ENCODE measurements at regions not wholly inside any gene's neighbourhood (a gene's known extent, or its start where the extent isn't known, plus 50 kb on each side); places are given as distances from the start of the nearest gene placed in this dataset. TPM values are rescaled to one million over a fixed set of nuclear protein-coding genes. Genes with fewer than 3 reads are reported as not detected.

Small RNAs in the stretch of these regions (small RNA-seq; reads per million reads assigned to genes)
- gene RNU7-14P (ENCODE audit: low replicate concordance): not detected

Data from tongue (tissue), 1 donor.